ENCODE measurements at regions not wholly inside any gene's neighbourhood (a gene's known extent, or its start where the extent isn't known, plus 50 kb on each side); places are given as distances from the start of the nearest gene placed in this dataset.

DNA sequence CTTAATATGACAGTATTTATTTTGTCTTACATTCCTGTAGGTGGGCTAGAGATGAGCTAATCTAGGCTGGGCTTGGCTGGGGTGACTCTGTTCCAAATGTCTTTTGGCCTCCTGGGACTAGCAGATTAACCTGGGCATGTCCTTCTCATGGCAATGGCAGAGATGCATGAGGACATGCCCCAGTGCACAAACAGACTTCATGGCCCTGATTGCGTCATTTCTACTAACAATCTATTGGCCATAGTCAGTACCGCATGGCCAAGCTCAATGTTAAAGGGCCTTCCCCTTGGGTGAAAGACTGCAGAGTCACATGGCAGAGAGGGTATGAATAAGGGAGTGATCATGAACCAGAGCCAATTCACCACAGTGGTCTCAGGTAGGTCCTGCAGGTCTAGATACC, 313.4 kb downstream of the MSX2 start:
- no peak overlapping the region for H3K4me2 ChIP-seq
- WGBS (ENCODE audit: missing lambda C conversion rate), result 92% methylated on average over 2 of the region's 2 CpGs
- ChIA-PET POLR2A (no interaction called here), CTCF (no interaction called here)
- H3K4me3 ChIP-seq, result no peak overlapping the region
- ATAC-seq (no peak), DNase-seq (ENCODE audit: low read depth in 1 of 2, low spot score in 1 of 2) (no peak), FAIRE-seq (no peak)
- peaks cover 6% of the 10 kb centered on the region; the same call in 1 of the 3 replicates for H3K9me3 ChIP-seq
- TF ChIP-seq CEBPB (IDR thresholded peaks at IDR 0.05) (0 out of 4 replicates have a peak, but pooled peaks of 1 of the 2 experiments have one; percentile 18), KDM5A (IDR thresholded peaks at IDR 0.05) (no peak)
- H3K4me1 ChIP-seq, result no peaks in the 10 kb centered on the region
- no peak overlapping the region for H3K27ac ChIP-seq

- no peak for FAIRE-seq
- ChIA-PET POLR2A (no interaction called here), CTCF (interaction anchor here (1.6 kb wide), 1 partner anchor 84 kb away, joined by 4 read pairs; no protein-coding TSS in a partner anchor)
- H3K9me3 ChIP-seq, result peaks cover 2% of the 10 kb centered on the region; the same call in 1 of the 3 replicates
- TF ChIP-seq CHD4 (IDR thresholded peaks at IDR 0.05; ENCODE audit: borderline replicate concordance), result no peak
- TF ChIP-seq SREBF2 (IDR thresholded peaks at IDR 0.05), result no peak
- TF ChIP-seq JUN (IDR thresholded peaks at IDR 0.05), result no peak
- TF ChIP-seq ZNF302 (CRISPR knock-in tag; IDR thresholded peaks at IDR 0.05), result no peak
- TF ChIP-seq RAD21 (conservative IDR thresholded peaks at IDR 0.05 in 1 of 2, IDR thresholded peaks at IDR 0.05 in 1 of 2), result 0 out of 5 replicates have a peak, but pooled peaks of 1 of the 2 experiments have one; percentile 22
- TF ChIP-seq, protein P1, sequence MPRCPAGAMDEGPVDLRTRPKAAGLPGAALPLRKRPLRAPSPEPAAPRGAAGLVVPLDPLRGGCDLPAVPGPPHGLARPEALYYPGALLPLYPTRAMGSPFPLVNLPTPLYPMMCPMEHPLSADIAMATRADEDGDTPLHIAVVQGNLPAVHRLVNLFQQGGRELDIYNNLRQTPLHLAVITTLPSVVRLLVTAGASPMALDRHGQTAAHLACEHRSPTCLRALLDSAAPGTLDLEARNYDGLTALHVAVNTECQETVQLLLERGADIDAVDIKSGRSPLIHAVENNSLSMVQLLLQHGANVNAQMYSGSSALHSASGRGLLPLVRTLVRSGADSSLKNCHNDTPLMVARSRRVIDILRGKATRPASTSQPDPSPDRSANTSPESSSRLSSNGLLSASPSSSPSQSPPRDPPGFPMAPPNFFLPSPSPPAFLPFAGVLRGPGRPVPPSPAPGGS (IDR thresholded peaks at IDR 0.05), result no peak
- no peak for TF ChIP-seq RARB (CRISPR knock-in tag; IDR thresholded peaks at IDR 0.05)
- no peak for TF ChIP-seq NR3C1 (IDR thresholded peaks at IDR 0.05)
- no peak overlapping the region for H3K4me2 ChIP-seq
- WGBS (ENCODE audit: missing lambda C conversion rate), result 33% methylated on average over 1 of the region's 1 CpG
- DNase-seq (ENCODE audit: low read depth in 1 of 2, low spot score in 1 of 2), result peak; percentile 9 to 28
- H3K4me3 ChIP-seq, result no peak overlapping the region
- H3K4me1 ChIP-seq, result no peaks in the 10 kb centered on the region
- no peak for ATAC-seq
- no peak overlapping the region for H3K27ac ChIP-seq
Observed at GRCh38 chr5:175035882-175036533, 311.6 kb downstream of the MSX2 start.

DNA sequence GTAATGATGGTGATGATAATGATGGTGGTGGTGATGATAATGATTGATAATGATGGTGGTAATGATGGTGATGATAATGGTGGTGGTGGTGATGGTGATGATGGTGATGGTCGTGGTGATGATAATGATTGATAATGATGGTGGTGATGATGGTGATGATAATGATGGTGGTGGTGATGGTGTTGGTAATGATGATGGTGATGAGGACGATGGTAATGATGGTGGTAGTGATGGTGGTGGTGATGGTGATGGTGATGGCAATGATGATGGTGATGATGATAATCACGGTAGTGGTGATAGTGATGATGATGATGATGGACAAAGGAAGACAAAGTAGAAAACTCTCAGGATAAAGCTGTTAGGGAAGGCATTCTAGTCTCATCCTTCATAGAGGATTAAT, 310.5 kb downstream of the MSX2 start:
- no peak overlapping the region for H3K4me3 ChIP-seq
- POLR2A ChIA-PET, result no interaction called here
- ATAC-seq (no peak), DNase-seq (ENCODE audit: low read depth in 1 of 2, low spot score in 1 of 2) (no peak), FAIRE-seq (no peak)
- no peaks in the 10 kb centered on the region for H3K4me1 ChIP-seq
- H3K9me3 ChIP-seq, result no peaks in the 10 kb centered on the region
- CTCF ChIA-PET, result interaction anchor here (0.6 to 1.6 kb wide), 2 partner anchors 83 to 464 kb away, joined by 3 to 4 read pairs; no protein-coding TSS in a partner anchor
- no peak overlapping the region for H3K27ac ChIP-seq
- H3K4me2 ChIP-seq, result no peak overlapping the region
- TF ChIP-seq, protein P2, sequence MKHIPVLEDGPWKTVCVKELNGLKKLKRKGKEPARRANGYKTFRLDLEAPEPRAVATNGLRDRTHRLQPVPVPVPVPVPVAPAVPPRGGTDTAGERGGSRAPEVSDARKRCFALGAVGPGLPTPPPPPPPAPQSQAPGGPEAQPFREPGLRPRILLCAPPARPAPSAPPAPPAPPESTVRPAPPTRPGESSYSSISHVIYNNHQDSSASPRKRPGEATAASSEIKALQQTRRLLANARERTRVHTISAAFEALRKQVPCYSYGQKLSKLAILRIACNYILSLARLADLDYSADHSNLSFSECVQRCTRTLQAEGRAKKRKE (CRISPR knock-in tag; IDR thresholded peaks at IDR 0.05; ENCODE audit: low read depth), result no peak
- TF ChIP-seq, protein P3, sequence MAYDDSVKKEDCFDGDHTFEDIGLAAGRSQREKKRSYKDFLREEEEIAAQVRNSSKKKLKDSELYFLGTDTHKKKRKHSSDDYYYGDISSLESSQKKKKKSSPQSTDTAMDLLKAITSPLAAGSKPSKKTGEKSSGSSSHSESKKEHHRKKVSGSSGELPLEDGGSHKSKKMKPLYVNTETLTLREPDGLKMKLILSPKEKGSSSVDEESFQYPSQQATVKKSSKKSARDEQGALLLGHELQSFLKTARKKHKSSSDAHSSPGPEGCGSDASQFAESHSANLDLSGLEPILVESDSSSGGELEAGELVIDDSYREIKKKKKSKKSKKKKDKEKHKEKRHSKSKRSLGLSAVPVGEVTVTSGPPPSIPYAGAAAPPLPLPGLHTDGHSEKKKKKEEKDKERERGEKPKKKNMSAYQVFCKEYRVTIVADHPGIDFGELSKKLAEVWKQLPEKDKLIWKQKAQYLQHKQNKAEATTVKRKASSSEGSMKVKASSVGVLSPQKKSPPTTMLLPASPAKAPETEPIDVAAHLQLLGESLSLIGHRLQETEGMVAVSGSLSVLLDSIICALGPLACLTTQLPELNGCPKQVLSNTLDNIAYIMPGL (CRISPR knock-in tag; IDR thresholded peaks at IDR 0.05; ENCODE audit: borderline replicate concordance), result no peak
- TF ChIP-seq KDM1A (IDR thresholded peaks at IDR 0.05; ENCODE audit: low read depth) (no peak), EP300 (IDR thresholded peaks at IDR 0.05) (no peak), NFE2L2 (conservative IDR thresholded peaks at IDR 0.05; ENCODE audit: low read length) (no peak), ZFP36 (IDR thresholded peaks at IDR 0.05; ENCODE audit: borderline replicate concordance, partially characterized antibody) (no peak), NR3C1 (IDR thresholded peaks at IDR 0.05) (no peak), POLR2A (IDR thresholded peaks at IDR 0.05; ENCODE audit: low read length) (no peak), ESRRA (IDR thresholded peaks at IDR 0.05; ENCODE audit: borderline replicate concordance, low read length) (no peak), MYC (IDR thresholded peaks at IDR 0.05; ENCODE audit: borderline replicate concordance, low read length) (no peak), SREBF2 (IDR thresholded peaks at IDR 0.05) (no peak), CBX8 (IDR thresholded peaks at IDR 0.05) (no peak), ELK1 (IDR thresholded peaks at IDR 0.05; ENCODE audit: low read depth, low read length) (no peak)
- TF ChIP-seq, protein P4, sequence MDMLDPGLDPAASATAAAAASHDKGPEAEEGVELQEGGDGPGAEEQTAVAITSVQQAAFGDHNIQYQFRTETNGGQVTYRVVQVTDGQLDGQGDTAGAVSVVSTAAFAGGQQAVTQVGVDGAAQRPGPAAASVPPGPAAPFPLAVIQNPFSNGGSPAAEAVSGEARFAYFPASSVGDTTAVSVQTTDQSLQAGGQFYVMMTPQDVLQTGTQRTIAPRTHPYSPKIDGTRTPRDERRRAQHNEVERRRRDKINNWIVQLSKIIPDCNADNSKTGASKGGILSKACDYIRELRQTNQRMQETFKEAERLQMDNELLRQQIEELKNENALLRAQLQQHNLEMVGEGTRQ (IDR thresholded peaks at IDR 0.05), result no peak
- WGBS (ENCODE audit: missing lambda C conversion rate), result 18% methylated on average over 3 of the region's 3 CpGs

All from A549 (cell line).